Fibroblast of lung (primary cell): ENCODE measurements at regions not wholly inside any gene's neighbourhood (a gene's known extent, or its start where the extent isn't known, plus 50 kb on each side); places are given as distances from the start of the nearest gene placed in this dataset.

Experiments
- EZH2 ChIP-seq: IDR thresholded peaks from 2 replicates; pipeline ENCODE4 v1.5.1; 2012; ENCODE audit warnings: low read length, control low read depth, mild to moderate bottlenecking; ENCODE audit errors: missing control alignments
- TF ChIP-seq, protein P1 (sequence below), 2 donors: IDR thresholded peaks in 1 of 2; conservative IDR thresholded peaks in 1 of 2; 1 replicate in 1 of 2; 2 replicates in 1 of 2; pipeline ENCODE4 v1.5.1; 2011 to 2012; ENCODE audit warnings: low read length in 2 of 2, control low read depth in 1 of 2, inconsistent platforms in 1 of 2, low read depth in 1 of 2, mild to moderate bottlenecking in 1 of 2

- TF ChIP-seq, protein P1, sequence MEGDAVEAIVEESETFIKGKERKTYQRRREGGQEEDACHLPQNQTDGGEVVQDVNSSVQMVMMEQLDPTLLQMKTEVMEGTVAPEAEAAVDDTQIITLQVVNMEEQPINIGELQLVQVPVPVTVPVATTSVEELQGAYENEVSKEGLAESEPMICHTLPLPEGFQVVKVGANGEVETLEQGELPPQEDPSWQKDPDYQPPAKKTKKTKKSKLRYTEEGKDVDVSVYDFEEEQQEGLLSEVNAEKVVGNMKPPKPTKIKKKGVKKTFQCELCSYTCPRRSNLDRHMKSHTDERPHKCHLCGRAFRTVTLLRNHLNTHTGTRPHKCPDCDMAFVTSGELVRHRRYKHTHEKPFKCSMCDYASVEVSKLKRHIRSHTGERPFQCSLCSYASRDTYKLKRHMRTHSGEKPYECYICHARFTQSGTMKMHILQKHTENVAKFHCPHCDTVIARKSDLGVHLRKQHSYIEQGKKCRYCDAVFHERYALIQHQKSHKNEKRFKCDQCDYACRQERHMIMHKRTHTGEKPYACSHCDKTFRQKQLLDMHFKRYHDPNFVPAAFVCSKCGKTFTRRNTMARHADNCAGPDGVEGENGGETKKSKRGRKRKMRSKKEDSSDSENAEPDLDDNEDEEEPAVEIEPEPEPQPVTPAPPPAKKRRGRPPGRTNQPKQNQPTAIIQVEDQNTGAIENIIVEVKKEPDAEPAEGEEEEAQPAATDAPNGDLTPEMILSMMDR (conservative IDR thresholded peaks at IDR 0.05 in 1 of 2, IDR thresholded peaks at IDR 0.05 in 1 of 2; ENCODE audit: low read depth in 1 of 2, low read length in 2 of 2), result no peak
- no peak for TF ChIP-seq EZH2
Observed at GRCh38 chr5:154606246-154606645, 128.2 kb upstream of the HAND1 start.
